GM23338 (cell line): ENCODE measurements at regions not wholly inside any gene's neighbourhood (a gene's known extent, or its start where the extent isn't known, plus 50 kb on each side); places are given as distances from the start of the nearest gene placed in this dataset.

Experiments
- CREB1 ChIP-seq: fragments of 250-450 bp; sonication (Bioruptor Pico); IDR thresholded peaks from 2 replicates; pipeline ENCODE4 v1.5.0; 2020; ENCODE audit warnings: low read depth, mild to moderate bottlenecking, moderate library complexity
- CTCF ChIP-seq, 2 experiments: fragments of 200-600 bp in 1 of 2; sonication (generic) in 1 of 2; conservative IDR thresholded peaks; 2 replicates each; pipeline versions ENCODE4 v1.5.1 to v1.6.1; 2016 to 2017; ENCODE audit warnings: antibody characterized with exemption in 2 of 2, low read depth in 2 of 2, mild to moderate bottlenecking in 2 of 2, moderate library complexity in 1 of 2
- EZH2 ChIP-seq: fragments of 200-600 bp; sonication (generic); IDR thresholded peaks from one replicate; pipeline ENCODE4 v1.8.0; 2017; ENCODE audit warnings: antibody characterized with exemption, mild to moderate bottlenecking, low read depth; ENCODE audit not compliant: unreplicated experiment
- EZH2phosphoT487 ChIP-seq: fragments of 200-600 bp; sonication (generic); IDR thresholded peaks from one replicate; pipeline ENCODE4 v1.8.1; 2018; ENCODE audit warnings: antibody characterized with exemption; ENCODE audit not compliant: unreplicated experiment
- POLR2AphosphoS5 ChIP-seq: IDR thresholded peaks from 2 replicates; pipeline ENCODE4 v1.6.1; 2016; ENCODE audit warnings: antibody characterized with exemption, low read depth
- TF ChIP-seq, protein P1 (sequence below): IDR thresholded peaks from one replicate; pipeline ENCODE4 v1.6.1; 2018; ENCODE audit warnings: antibody characterized with exemption; ENCODE audit not compliant: unreplicated experiment

DNA sequence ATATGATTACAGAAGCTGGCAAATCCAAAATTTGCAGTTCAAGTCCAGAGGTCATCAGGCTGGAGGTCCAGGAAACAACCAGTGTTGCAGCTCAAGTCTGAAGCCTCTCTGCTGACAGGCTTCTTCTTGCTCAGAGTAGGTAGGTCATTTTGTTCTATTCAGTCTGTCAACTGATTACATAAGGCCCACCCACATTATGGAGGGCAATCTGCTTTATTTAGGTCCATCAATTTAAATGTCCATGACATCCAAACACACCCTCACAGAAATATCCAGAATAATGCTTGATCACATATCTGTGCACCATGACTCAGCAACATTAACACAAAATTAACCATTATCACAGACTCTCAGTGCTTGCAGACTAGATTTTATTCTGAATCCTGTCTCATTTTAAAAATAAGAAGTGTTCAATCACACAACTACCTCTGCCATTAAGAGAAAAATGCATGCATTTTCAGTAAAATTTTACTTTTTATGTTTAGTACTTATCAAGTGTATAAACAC lies 759.2 kb upstream of the ADGRB3 start:
- TF ChIP-seq CTCF (conservative IDR thresholded peaks at IDR 0.05; ENCODE audit: low read depth in 2 of 2), result no peak
- TF ChIP-seq EZH2phosphoT487, result no peak
- TF ChIP-seq EZH2, result no peak
- no peak for TF ChIP-seq POLR2AphosphoS5
- TF ChIP-seq, protein P1, sequence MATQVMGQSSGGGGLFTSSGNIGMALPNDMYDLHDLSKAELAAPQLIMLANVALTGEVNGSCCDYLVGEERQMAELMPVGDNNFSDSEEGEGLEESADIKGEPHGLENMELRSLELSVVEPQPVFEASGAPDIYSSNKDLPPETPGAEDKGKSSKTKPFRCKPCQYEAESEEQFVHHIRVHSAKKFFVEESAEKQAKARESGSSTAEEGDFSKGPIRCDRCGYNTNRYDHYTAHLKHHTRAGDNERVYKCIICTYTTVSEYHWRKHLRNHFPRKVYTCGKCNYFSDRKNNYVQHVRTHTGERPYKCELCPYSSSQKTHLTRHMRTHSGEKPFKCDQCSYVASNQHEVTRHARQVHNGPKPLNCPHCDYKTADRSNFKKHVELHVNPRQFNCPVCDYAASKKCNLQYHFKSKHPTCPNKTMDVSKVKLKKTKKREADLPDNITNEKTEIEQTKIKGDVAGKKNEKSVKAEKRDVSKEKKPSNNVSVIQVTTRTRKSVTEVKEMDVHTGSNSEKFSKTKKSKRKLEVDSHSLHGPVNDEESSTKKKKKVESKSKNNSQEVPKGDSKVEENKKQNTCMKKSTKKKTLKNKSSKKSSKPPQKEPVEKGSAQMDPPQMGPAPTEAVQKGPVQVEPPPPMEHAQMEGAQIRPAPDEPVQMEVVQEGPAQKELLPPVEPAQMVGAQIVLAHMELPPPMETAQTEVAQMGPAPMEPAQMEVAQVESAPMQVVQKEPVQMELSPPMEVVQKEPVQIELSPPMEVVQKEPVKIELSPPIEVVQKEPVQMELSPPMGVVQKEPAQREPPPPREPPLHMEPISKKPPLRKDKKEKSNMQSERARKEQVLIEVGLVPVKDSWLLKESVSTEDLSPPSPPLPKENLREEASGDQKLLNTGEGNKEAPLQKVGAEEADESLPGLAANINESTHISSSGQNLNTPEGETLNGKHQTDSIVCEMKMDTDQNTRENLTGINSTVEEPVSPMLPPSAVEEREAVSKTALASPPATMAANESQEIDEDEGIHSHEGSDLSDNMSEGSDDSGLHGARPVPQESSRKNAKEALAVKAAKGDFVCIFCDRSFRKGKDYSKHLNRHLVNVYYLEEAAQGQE, result no peak
- TF ChIP-seq CREB1 (CRISPR knock-in tag), result no peak
